WTC11 (cell line): ENCODE measurements at regions not wholly inside any gene's neighbourhood (a gene's known extent, or its start where the extent isn't known, plus 50 kb on each side); places are given as distances from the start of the nearest gene placed in this dataset.

Experiments used
- ATF3 ChIP-seq: sonication (generic); formaldehyde crosslinking; conservative IDR thresholded peaks from 2 replicates; pipeline ENCODE4 v1.8.1; 2022; ENCODE audit warnings: mild to moderate bottlenecking, missing genetic modification reagents
- CTCF ChIP-seq: fragments of 200-600 bp; IDR thresholded peaks from 2 replicates; pipeline ENCODE4 v1.8.0; 2022; ENCODE audit warnings: antibody characterized with exemption
- NR2C2 ChIP-seq: sonication (generic); formaldehyde crosslinking; IDR thresholded peaks from 2 replicates; pipeline ENCODE4 v1.8.0; 2022; ENCODE audit warnings: mild to moderate bottlenecking, missing genetic modification reagents
- PRRX2 ChIP-seq: fragments of 250-450 bp; sonication (Bioruptor Pico); IDR thresholded peaks from 2 replicates; pipeline ENCODE4 v1.8.0; 2021; ENCODE audit warnings: mild to moderate bottlenecking
- SMAD4 ChIP-seq: sonication (generic); formaldehyde crosslinking; IDR thresholded peaks from 2 replicates; pipeline ENCODE4 v1.8.0; 2022; ENCODE audit warnings: mild to moderate bottlenecking, missing genetic modification reagents
- ZNF138 ChIP-seq: sonication (generic); formaldehyde crosslinking; conservative IDR thresholded peaks from 2 replicates; pipeline ENCODE4 v1.8.1; 2022; ENCODE audit warnings: mild to moderate bottlenecking, moderate library complexity, missing genetic modification reagents
- TF ChIP-seq, protein P1 (sequence below): sonication (generic); formaldehyde crosslinking; IDR thresholded peaks from 2 replicates; pipeline ENCODE4 v1.8.1; 2022; ENCODE audit warnings: mild to moderate bottlenecking, moderate library complexity, missing genetic modification reagents

DNA sequence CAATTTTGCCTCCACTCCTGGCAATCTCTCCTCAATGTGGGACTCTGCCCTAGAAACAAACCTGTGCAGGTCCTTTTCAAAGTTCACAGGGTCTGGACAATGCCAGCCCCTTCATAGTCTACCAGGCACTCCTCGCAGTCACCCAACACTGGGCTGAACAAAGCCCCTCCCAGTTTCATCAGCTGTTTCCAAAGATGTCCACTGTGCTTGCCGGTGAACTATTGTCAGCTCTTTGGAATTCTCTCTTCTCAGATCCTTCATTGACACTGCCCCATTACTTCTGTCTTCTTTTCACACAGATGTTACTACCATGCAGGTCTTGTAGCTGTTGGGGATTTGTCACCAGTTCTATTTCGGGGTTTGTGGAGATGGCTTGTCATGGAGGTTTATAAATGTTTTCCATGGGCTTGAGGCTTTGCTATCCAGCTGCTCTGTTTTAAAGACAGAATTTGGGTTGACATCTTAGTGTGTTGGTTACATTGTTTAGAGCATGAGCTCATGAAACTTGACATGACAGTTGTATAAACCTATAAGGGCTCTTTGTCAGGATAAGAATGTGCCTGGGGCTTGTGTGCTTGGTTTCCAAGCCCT, 77.3 kb upstream of the DHRS4 start:
- TF ChIP-seq CTCF (no peak), ZNF138 (CRISPR knock-in tag) (no peak), PRRX2 (CRISPR knock-in tag) (no peak), ATF3 (no peak), SMAD4 (no peak), NR2C2 (CRISPR knock-in tag) (no peak)
- TF ChIP-seq, protein P1, sequence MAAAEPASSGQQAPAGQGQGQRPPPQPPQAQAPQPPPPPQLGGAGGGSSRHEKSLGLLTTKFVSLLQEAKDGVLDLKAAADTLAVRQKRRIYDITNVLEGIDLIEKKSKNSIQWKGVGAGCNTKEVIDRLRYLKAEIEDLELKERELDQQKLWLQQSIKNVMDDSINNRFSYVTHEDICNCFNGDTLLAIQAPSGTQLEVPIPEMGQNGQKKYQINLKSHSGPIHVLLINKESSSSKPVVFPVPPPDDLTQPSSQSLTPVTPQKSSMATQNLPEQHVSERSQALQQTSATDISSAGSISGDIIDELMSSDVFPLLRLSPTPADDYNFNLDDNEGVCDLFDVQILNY (CRISPR knock-in tag): no peak
